IPS DF 4.7 (cell line): ENCODE measurements at regions not wholly inside any gene's neighbourhood (a gene's known extent, or its start where the extent isn't known, plus 50 kb on each side); places are given as distances from the start of the nearest gene placed in this dataset.

Experiments used
- DNase-seq: peaks from one replicate; pipeline ENCODE4 v3.0.0-alpha.2; 2013; ENCODE audit warnings: low spot score; ENCODE audit errors: extremely low read depth

DNA sequence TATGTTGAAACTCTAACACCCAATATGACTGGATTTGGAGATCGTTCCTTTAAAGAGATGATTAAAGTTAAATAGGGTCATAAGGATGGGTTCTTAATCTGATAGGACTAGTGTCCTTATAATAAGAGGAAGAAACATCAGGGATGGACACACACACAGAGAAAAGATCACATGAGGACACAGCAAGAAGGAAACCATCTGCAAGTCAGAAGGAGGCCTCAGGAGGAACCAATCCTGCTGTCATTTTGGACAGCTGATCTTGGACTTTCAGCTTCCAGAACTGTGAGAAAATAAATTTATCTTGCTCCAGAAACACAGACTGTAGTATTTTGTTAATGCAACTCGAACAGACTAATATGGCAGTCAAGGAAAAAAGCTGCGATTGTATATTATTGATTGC is 631.5 kb downstream of the PCDH7 start:
- no peak for DNase-seq

DNA sequence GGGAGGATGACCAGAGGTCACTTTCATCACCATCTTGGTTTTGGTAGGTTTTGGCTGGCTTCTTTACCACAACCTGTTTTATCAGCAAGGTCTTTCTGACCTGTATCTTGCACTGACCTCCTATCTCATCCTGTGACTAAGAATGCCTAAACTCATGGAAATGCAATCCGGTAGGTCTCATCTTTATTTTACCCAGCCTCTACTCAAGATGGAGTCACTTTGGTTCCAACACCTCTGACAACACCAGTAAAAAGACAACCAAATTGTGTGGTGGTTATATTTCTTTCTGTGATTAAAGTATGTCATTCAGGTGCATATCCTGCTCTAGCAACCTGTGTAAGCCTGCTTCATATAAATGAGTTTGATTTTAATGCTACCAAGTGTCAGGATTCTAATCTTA is 636.7 kb downstream of the PCDH7 start:
- no peak for DNase-seq

DNA sequence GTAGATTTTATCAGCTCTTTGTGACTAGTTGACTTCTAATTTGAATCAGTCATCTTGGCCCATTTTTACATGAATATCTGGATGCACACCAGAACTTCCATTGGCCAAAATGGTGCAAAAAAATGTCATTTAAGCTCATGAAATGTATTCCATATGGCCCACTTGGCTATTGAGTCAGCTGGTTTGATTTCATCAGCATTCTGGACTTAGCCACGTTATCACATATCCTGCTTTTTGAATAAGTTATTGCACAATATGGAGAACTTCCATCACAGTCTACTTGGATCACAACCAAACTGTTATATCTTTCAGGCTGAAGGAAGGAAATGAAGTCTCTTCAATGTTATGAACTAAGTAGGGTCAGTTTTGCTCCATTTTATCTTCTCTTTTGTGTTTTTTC is 640.6 kb downstream of the PCDH7 start:
- DNase-seq: no peak

DNA sequence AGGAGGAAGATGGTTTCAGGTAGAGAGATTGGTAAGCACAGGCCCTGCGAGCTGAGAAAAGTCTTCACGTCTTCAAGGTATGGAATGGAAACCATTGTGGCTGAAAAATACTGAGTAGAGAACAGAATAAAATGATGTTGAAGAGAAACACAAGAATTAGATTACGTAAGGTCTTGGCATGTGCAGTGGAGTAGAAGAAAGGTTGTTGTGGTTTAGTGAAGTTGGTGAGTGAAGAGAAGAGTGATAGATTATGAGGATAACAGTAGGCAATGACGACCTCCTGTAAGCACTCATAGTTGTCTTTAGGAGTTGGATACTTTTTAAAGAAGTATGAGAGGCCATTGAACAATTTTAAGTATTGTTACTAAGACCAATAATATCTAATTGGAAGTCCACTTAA is 642.6 kb downstream of the PCDH7 start:
- DNase-seq: no peak

DNA sequence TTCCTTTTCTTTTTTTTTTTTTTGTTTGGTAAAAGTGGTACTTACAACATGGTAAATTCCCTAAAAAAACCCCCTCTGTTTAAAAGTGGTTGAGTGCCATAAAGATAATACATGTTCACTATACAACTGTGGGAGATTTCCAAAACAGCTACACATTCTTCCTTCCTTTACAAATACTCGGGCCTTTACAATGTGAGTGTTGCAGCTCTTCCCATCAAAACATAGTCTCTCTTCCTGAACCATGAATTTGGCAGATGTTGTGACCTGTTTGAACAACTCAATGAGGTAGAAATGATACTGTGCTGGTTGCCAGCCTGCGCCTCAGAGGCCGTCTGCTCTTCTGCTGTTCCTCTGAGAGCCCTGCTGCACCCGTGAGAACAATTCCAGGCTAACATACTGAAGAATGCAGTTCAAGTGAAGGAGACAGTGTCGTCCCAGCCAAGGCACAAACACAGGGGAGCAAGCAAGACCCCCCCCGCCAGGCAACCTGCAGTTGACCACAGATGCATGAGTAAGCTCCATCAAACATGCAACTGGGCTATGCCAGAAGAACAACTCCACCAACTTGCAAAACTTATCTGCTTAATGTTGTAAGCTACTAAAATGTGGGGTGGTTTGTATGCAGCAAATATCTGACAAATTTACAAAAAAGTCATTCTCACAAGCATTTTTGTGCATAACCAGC is 645.0 kb downstream of the PCDH7 start:
- no peak for DNase-seq

DNA sequence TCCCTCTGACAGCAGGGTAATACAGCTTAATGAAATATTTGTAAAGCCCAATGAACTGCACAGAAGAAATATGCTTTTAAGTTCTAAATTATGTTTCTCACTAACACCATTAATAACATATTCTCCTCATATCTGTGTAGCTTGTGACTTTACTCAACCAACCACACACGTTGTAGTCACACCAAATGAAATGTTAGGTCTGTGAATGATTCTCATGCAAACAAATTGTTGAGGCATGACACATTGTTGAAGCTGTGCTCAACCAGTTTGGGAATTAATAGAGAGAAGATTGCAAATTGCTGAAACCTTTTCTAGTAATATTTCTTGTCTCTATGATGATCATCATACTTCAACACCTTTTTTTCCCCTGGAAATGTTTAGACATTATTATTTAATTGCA is 645.9 kb downstream of the PCDH7 start:
- no peak for DNase-seq

DNA sequence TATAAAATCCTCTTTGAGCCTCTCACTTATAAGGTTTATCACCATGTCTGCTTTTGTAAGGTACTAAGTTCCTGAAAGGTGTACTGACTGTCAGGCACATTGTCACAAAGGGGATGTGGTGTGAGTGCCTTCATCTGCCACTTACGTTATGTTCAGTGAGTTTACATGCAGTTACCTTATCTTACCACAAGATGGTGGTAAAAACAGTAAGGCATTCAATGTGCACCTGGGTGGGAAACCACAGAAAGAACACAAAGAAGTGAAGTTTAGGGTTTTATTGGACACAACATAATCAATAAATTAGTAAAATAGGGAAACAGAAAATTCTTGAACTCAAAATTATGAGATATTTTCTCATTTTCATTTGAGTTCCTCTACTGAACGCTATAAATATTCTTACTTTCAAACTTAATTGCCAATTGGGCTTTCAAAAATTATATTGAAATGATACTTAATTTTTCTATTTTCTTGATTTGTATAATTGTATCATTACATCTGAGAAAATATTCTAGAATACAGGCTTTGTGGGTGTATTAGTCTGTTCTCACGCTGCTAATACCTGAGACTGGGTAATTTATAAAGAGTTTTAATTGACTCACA is 650.8 kb downstream of the PCDH7 start:
- DNase-seq: peak; percentile 68

DNA sequence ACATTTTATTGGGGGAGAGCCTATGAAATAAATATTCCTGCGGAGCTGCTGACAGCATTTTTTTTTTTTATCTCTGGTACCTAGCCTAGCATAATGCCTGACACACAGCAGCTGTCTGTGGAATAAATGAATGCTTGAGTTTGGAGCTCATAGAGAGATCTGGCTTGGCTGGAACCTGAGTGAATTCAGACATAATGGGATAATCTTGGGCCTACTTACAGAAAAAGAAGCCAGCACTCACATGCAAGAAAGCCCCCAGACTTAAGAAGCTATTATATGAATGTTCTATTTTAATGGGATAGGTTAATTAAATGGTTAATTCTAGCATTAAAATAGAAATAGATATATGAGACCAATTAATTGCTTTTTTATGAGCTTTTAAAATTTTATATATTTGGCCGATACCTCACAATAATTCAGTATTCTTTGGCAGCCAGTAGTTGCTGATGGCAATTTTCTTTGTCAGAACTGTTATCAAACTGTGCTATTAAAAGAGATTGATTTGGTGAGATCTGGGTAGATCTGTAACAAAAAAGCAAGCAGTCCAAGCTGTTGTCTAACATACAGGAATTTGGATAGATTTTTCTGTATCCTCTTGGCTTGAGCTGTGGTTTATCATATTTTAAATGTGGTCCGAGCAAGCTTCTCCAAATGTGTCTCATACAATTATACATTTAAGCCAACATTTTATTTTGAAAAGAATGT is 654.2 kb downstream of the PCDH7 start:
- DNase-seq: no peak

DNA sequence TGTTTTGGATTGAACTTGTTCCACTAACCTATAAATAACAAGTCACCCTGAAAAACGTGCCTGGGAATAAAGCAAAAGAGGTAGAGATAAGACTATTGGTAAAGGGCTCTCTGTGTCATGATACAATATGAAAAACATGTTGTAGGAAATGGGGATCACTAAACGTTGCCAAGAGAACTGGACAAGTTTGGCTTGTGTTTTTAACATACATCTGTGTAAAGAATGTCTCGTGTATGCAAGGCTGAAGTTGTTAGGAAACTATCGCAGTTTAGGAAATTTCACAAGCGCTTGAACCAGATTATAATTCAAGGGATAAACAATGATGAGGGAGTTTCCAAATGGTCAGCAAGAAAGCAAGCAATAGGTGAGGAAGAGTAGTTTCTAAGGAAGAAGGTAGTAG is 655.8 kb downstream of the PCDH7 start:
- DNase-seq: no peak

DNA sequence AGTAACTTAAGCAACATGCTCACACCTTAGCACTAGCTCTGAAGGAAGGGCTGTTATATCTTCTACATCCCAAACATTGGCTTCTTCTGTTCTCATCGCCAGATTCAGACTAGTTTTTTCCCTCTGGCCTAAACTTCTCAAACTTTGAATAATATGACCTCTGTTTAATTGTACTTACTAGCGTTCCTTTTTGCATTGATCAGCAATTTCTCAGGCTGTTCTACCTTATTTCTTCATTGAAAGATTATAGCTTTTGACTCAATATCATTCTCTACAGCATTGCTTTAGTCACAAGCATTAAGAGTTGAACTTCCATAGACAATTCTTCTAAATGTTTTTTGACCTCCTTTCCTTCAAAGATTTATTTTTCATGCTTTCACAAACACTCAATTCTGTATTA is 659.2 kb downstream of the PCDH7 start:
- no peak for DNase-seq

DNA sequence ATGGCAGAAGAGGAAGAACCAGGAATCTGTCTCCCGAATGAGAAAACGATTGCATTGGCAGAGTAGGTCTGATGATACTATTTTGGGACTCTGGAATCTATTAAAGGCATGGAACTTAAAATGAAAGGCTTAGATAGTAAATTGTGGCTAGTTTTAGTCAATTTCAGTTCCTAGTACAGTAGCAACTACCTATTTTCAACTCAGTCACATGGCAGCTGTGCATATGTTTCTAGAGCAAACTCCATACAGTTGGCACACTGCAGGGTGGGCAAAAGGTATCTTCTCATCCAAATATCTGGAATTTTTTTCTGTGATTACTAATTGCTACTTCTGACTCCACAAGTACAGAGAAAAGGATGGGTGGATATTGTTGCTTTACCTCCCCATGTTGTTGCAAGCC is 663.6 kb downstream of the PCDH7 start:
- no peak for DNase-seq

DNA sequence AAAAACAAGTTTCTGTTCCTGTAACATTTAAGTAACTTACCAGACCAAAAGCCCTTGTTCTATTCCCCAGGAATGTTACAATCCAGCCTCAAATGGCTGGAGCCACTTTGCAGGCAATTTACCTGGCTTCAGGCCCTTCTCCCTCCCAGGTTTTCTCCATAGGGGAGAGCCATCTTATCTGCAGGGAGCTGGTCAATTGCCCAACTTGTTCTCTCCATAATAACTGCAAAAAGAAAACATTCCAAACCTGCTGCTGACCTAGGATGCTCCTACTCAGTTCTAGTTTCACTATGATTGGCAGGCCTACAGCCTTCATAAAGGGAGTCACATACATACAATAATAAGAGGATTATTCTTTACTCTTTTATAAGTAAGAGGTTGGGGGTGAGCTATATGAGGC is 670.7 kb downstream of the PCDH7 start:
- DNase-seq: no peak

DNA sequence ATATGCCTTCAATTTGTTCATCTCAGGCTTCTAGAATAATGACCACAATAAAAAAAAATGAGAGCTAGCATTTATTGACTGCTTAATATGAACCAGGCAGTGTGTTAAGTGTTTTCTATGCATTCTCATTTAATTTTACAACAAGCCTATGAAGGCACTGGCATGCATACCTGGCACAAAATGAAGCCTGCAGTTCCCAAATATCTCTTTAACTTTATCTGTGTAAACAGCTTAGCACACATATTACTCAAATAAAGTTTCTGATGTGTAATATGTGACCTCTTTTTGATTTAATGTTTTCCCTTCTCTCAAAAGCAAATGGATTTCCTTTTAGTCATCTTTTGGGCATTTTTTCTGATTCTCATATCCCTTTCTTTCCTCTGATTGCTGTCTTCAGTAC is 671.8 kb downstream of the PCDH7 start:
- no peak for DNase-seq

DNA sequence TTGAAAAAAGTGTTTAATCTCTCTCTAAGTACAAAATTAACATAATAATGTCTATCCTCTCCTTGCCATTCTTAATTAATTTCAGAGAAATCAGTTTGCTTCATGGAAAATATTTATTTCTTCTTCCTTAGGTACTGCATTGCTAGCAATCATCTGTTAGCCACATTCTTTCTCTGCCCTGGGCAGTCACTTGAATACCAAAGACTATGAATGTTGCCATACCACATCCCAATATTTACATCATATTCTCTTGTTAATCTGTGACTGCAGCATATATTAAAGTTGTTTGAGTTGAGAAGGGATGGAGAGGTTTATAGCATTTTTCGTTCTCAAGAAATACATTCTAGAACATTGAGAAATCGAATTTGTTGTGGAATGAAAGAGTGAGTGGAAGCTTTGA is 672.8 kb downstream of the PCDH7 start:
- no peak for DNase-seq

DNA sequence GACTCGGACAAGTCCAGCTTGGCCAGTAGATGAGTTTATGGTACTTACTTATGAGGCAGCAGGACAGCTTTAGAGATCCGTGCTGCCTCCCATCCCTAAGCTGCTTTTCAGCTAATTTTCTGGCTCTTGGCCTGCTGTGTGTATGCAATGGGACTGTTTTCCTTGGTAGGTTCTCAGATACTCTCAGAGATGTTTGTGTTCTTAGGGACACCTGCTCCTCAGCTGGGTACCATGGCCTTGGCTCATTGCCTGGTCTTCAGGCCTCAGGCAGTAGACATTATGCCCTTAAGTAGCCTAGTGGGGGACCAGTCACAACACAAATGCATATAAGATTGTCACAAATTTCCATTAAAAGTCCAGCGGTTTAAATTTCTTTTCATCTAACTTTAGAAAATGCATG is 688.0 kb downstream of the PCDH7 start:
- no peak for DNase-seq

DNA sequence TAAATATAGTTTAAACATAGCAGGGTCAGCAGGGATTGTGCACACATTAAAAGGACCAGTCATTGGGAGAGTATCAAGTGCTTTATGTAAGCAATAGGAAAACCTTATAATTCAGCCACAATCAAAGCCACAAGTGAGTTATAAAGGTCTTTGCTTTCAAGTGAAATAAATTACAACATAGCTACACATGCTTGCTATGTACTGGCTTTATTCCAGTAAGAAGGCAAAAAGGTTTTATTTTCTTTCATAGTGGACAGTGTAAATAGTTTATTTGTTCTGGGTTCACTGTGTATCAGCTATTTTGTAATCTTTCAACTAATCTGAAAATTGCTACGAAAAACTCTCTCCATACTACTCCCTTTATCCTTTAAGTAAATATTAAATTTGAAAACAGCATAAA is 691.4 kb downstream of the PCDH7 start:
- no peak for DNase-seq

DNA sequence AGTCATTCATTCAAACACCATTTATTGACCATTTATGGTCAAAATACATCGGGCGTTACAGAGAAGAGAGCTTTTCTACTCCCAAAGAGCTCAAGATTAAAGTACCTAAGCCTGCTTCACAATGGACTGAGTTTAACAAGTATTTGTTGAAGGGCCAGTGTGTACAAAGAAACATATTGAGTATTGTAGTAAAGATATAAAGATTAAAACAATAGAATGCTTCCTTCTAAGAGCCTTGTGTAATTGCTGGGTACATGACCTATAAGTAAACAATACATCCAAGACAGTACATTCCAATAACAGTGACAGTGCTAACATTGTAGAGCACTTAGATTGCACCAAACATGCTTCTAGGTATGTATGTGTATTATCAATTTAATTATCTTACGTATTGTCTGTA is 695.5 kb downstream of the PCDH7 start:
- no peak for DNase-seq

DNA sequence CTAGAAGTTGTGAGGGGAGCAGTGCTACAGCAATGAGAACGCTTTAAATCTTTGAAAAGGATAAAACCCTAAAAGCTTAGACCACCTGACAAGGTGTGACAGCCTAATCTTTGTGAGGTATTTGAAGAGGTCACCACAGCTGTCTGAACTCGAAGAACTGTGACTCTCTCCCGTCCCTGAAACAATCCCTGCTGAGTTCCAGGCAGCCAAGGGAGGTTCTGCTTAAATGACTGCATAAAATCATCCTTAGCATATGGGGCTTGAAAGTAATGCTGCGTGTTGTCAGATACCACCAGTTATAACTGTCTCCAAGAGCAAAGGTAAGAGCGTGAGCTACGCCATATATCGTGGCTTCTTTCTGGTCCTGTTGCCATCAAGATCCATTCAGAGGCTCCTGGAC is 696.3 kb downstream of the PCDH7 start:
- no peak for DNase-seq

DNA sequence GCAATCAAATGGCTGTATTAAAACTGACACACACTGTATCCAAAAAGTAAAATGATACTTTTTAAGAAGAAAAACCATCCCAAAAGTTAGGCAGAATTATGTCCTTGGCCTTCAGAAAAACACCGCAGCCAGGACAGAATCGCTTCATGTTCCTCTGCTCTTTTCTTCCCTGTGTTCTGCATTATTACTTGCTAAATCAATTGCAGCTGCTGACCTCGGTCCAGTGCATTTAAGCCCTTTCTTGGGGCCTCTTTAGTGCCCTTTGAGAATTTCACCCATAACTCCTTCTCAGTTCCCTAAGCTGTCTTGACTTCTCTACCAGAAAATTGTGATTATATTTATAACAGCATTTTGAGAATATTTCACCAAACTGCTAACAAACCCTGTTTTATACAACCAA is 696.9 kb downstream of the PCDH7 start:
- DNase-seq: no peak

DNA sequence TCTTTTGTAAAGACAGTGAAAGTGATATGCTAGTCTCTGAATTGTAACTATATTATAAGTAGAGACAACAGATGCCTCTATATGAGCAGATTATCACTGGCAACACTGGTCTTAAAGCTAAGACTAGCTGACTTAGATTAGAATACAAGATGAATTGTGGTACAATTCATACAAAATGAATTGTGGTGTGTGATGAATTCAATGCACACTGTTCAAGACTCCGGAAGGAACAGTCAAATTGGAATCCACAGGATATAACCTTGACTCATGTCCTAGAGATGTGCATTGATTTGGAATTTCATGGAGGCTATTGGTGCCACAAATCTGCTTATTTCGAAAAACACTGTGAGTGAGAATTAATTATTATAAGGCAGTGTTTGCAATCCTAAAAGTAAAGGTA is 701.8 kb downstream of the PCDH7 start:
- no peak for DNase-seq

DNA sequence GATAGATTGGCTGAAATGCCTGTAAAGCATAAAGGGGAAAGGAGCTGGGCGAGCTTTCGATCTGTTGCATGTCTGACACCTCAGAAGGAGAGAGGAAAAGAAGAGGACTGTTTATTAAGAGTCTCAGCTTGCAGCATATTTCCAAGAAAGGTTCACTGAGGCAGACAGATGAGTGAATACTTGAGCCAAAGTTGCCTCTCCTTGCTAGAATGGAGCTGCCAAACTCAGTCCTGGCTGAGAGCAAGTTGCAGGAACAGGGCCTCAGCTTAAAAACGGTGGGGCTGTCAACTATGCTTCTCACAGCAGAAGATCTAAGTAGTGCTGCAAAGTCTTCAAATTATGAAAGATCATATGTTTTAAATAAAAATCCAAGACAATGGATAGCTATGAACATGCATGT is 707.5 kb downstream of the PCDH7 start:
- DNase-seq: no peak

DNA sequence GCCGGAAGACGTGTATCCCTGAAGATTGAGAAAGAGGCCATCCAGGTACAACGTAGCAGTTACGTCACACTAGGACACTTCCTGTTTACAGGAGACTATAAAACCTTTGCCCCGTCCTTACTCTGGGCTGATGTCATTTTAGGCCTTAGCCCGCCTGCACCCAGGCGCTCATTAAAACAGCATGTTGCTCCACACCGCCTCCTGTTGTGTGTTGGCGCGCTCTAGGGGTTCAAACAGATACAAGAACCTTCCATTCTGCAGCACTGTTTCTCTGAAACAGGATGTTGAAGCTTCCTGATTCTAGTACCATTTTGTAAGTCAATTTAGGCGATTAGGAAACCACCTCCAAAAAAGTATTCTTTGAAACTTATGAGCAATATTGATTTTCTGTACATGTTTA is 722.1 kb downstream of the PCDH7 start:
- DNase-seq: peak; percentile 16

DNA sequence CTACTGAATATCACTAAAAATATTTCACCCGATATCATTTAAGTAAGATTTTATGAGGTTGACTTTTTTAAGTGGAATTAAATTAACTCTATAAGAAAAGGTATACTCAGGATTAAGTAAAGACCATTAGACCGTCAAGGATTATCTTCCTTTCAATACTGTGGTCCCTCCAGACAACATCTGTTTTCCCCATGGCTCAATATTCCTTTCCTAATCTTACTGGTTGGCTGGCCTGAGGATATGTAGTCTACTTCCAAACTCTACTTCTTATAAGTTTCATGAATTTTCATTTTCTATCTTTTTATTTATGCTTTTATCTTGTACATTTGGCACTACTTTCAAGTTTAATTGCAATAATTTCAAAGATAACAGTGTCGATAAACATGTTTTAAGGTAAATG is 725.4 kb downstream of the PCDH7 start:
- no peak for DNase-seq
